ENCODE measurements at regions not wholly inside any gene's neighbourhood (a gene's known extent, or its start where the extent isn't known, plus 50 kb on each side); places are given as distances from the start of the nearest gene placed in this dataset.

DNA sequence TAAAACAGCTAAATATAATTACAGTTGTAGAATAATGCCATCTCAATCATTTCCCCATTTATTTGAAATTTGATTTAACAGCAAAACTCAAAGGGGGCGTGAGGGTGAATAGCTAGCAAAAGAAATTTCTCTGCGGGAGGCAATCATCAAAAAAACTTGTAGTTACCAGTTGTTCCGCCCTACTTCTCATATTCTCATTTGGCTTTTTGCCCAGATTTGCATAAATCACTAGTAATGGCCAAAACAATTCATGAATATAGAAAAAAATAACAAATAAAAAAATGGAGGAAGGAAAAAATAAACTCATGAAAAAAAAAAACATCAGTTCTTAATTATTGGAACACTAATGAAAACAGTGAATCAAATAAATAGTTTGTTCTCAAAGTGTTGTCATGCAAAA is 722.6 kb upstream of the KIF2B start:
- TF ChIP-seq, protein P1, sequence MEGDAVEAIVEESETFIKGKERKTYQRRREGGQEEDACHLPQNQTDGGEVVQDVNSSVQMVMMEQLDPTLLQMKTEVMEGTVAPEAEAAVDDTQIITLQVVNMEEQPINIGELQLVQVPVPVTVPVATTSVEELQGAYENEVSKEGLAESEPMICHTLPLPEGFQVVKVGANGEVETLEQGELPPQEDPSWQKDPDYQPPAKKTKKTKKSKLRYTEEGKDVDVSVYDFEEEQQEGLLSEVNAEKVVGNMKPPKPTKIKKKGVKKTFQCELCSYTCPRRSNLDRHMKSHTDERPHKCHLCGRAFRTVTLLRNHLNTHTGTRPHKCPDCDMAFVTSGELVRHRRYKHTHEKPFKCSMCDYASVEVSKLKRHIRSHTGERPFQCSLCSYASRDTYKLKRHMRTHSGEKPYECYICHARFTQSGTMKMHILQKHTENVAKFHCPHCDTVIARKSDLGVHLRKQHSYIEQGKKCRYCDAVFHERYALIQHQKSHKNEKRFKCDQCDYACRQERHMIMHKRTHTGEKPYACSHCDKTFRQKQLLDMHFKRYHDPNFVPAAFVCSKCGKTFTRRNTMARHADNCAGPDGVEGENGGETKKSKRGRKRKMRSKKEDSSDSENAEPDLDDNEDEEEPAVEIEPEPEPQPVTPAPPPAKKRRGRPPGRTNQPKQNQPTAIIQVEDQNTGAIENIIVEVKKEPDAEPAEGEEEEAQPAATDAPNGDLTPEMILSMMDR (IDR thresholded peaks at IDR 0.05; ENCODE audit: low read depth, low read length, poor library complexity, severe bottlenecking) = no peak
- TF ChIP-seq EZH2phosphoT487 (IDR thresholded peaks at IDR 0.05; ENCODE audit: borderline replicate concordance, low read length) = no peak
